Immature natural killer cell (primary cell): ENCODE measurements at regions not wholly inside any gene's neighbourhood (a gene's known extent, or its start where the extent isn't known, plus 50 kb on each side); places are given as distances from the start of the nearest gene placed in this dataset.
"Not testable (repeated sequence)": the region's sequence is repeated elsewhere in the genome, so short reads cannot be mapped to it uniquely, and the experiment has no call there.

Experiments used
- DNase-seq, 3 donors: peaks; one replicate each; pipeline ENCODE4 v3.0.0; 2022; ENCODE audit warnings: mixed read lengths in 1 of 3
- H3K27ac Mint-ChIP-seq, 6 donors: one replicate each; pipeline ENCODE4 v1.8.0; 2020; ENCODE audit warnings: mixed read lengths in 6 of 6, mild to moderate bottlenecking in 5 of 6, inconsistent platforms in 4 of 6, moderate library complexity in 3 of 6
- H3K27me3 Mint-ChIP-seq, 3 donors: one replicate each; pipeline ENCODE4 v1.8.0; 2020 to 2021; ENCODE audit warnings: low read depth in 3 of 3, mild to moderate bottlenecking in 3 of 3, mixed read lengths in 3 of 3, moderate library complexity in 3 of 3, inconsistent platforms in 1 of 3
- H3K36me3 Mint-ChIP-seq, 3 donors: one replicate each; pipeline ENCODE4 v1.8.0; 2020; ENCODE audit warnings: mixed read lengths in 3 of 3, inconsistent platforms in 2 of 3, mild to moderate bottlenecking in 2 of 3
- H3K4me1 Mint-ChIP-seq, 2 donors: one replicate each; pipeline ENCODE4 v1.8.0; 2020; ENCODE audit warnings: inconsistent platforms in 2 of 2, mild to moderate bottlenecking in 2 of 2, mixed read lengths in 2 of 2, moderate library complexity in 1 of 2
- H3K4me3 Mint-ChIP-seq, 5 donors: one replicate each; pipeline ENCODE4 v1.8.0; 2020; ENCODE audit warnings: mild to moderate bottlenecking in 5 of 5, mixed read lengths in 5 of 5, inconsistent platforms in 3 of 5, moderate library complexity in 3 of 5
- H3K9me3 Mint-ChIP-seq, 6 donors: one replicate each; pipeline ENCODE4 v1.8.0; 2020; ENCODE audit warnings: mild to moderate bottlenecking in 6 of 6, mixed read lengths in 6 of 6, inconsistent platforms in 4 of 6, moderate library complexity in 3 of 6

- Mint-ChIP-seq H3K4me1 (no peaks in the 10 kb centered on the region), H3K27ac (no peak overlapping the region), H3K27me3 (no peaks in the 10 kb centered on the region), H3K4me3 (no peak overlapping the region), H3K9me3 (peaks cover 3 to 31% (median 6%) of the 10 kb centered on the region in 6 donors), H3K36me3 (no peaks in the 10 kb centered on the region)
- no peak for DNase-seq
Observed at GRCh38 chr14:80304125-80304766, 92.9 kb upstream of the DIO2 start.

GRCh38 chr14:80300351-80300750 lies 89.0 kb upstream of the DIO2 start:
- no peaks in the 10 kb centered on the region for H3K27me3 Mint-ChIP-seq
- H3K27ac Mint-ChIP-seq: no peak overlapping the region
- no peaks in the 10 kb centered on the region for H3K36me3 Mint-ChIP-seq
- DNase-seq: no peak
- H3K4me3 Mint-ChIP-seq: no peak overlapping the region
- no peaks in the 10 kb centered on the region for H3K4me1 Mint-ChIP-seq
- H3K9me3 Mint-ChIP-seq: peaks cover 7 to 36% (median 14%) of the 10 kb centered on the region in 6 donors

- Mint-ChIP-seq H3K4me1 (no peaks in the 10 kb centered on the region), H3K36me3 (no peaks in the 10 kb centered on the region), H3K27me3 (no peaks in the 10 kb centered on the region), H3K9me3 (peaks cover 7 to 44% (median 20%) of the 10 kb centered on the region in 6 donors), H3K27ac (no peak overlapping the region), H3K4me3 (no peak overlapping the region)
- DNase-seq: no peak
Observed at GRCh38 chr14:80298491-80299017, 87.2 kb upstream of the DIO2 start.

GRCh38 chr14:80291101-80291500 lies 79.8 kb upstream of the DIO2 start:
- DNase-seq: no peak
- no peak overlapping the region for H3K4me3 Mint-ChIP-seq
- no peak overlapping the region for H3K27ac Mint-ChIP-seq
- no peaks in the 10 kb centered on the region for H3K36me3 Mint-ChIP-seq
- H3K4me1 Mint-ChIP-seq: no peaks in the 10 kb centered on the region
- no peaks in the 10 kb centered on the region for H3K27me3 Mint-ChIP-seq
- H3K9me3 Mint-ChIP-seq: peaks cover 2 to 43% (median 13%) of the 10 kb centered on the region in 6 donors

- not testable (repeated sequence) for H3K27me3 Mint-ChIP-seq, H3K4me3 Mint-ChIP-seq, H3K27ac Mint-ChIP-seq
Observed at GRCh38 chr14:80286744-80287143, 75.4 kb upstream of the DIO2 start.

GRCh38 chr14:80278293-80279023 lies 67.2 kb upstream of the DIO2 start:
- H3K4me1 Mint-ChIP-seq: no peaks in the 10 kb centered on the region
- H3K9me3 Mint-ChIP-seq: peaks cover 6 to 22% (median 10%) of the 10 kb centered on the region in 6 donors
- H3K36me3 Mint-ChIP-seq: no peaks in the 10 kb centered on the region
- H3K27ac Mint-ChIP-seq: no peak overlapping the region
- no peak for DNase-seq
- no peak overlapping the region for H3K4me3 Mint-ChIP-seq
- peaks cover 0 to 2% (median 0%) of the 10 kb centered on the region in 3 donors for H3K27me3 Mint-ChIP-seq

More at GRCh38 chr14:80286744-80287143, 75.4 kb upstream of the DIO2 start:
- DNase-seq, H3K4me1 Mint-ChIP-seq, H3K36me3 Mint-ChIP-seq: not testable (repeated sequence)
- peaks cover 7 to 29% (median 13%) of the 10 kb centered on the region in 6 donors for H3K9me3 Mint-ChIP-seq

- no peaks in the 10 kb centered on the region for H3K4me1 Mint-ChIP-seq
- no peak overlapping the region for H3K27ac Mint-ChIP-seq
Observed at GRCh38 chr14:80275208-80275850, 64.0 kb upstream of the DIO2 start.

GRCh38 chr14:80274310-80274709 lies 63.0 kb upstream of the DIO2 start:
- H3K4me3 Mint-ChIP-seq, DNase-seq: not testable (repeated sequence)

More at GRCh38 chr14:80275208-80275850, 64.0 kb upstream of the DIO2 start:
- no peak overlapping the region for H3K4me3 Mint-ChIP-seq
- DNase-seq: no peak
- H3K9me3 Mint-ChIP-seq: peaks cover 4 to 30% (median 10%) of the 10 kb centered on the region in 6 donors
- no peaks in the 10 kb centered on the region for H3K27me3 Mint-ChIP-seq
- H3K36me3 Mint-ChIP-seq: peaks cover 0 to 4% (median 4%) of the 10 kb centered on the region in 3 donors

GRCh38 chr14:80271389-80271788 lies 60.1 kb upstream of the DIO2 start:
- DNase-seq: no peak
- H3K4me1 Mint-ChIP-seq: no peaks in the 10 kb centered on the region
- no peaks in the 10 kb centered on the region for H3K27me3 Mint-ChIP-seq
- no peak overlapping the region for H3K4me3 Mint-ChIP-seq
- H3K27ac Mint-ChIP-seq: no peak overlapping the region
- H3K36me3 Mint-ChIP-seq: peaks cover 0 to 4% (median 4%) of the 10 kb centered on the region in 3 donors
- peaks cover 2 to 21% (median 7%) of the 10 kb centered on the region in 6 donors for H3K9me3 Mint-ChIP-seq

More at GRCh38 chr14:80274310-80274709, 63.0 kb upstream of the DIO2 start:
- H3K27me3 Mint-ChIP-seq, H3K27ac Mint-ChIP-seq, H3K36me3 Mint-ChIP-seq, H3K4me1 Mint-ChIP-seq: not testable (repeated sequence)
- peaks cover 4 to 30% (median 9%) of the 10 kb centered on the region in 6 donors for H3K9me3 Mint-ChIP-seq

DNA sequence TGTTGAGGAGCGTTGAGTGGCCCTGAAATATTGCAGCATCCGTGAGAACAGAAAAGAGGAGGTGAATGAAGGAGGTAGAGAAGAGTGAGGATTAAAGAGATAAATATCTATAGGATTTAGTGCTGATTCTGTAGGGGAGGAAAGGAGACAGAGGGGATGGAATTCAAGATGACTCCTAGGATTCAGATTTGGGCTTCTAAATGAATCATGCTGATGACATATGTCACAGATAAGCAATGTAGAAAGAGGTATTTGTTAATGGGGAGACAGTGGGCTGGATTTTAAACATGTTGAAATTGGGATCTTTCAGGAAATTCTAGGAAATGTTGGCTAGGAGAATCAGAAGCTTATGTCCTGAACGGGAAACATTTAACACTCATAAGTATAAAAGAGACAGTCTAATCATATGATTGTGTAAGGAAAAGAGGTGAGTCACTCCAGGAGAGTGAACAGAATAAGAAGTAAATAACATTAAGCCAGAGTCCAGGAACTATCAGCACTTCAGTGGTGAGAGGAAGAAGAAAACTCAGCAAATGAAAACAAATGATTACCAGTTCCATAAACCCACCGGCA lies 58.1 kb upstream of the DIO2 start:
- Mint-ChIP-seq H3K4me3 (no peak overlapping the region), H3K4me1 (no peaks in the 10 kb centered on the region), H3K27ac (no peak overlapping the region), H3K27me3 (no peaks in the 10 kb centered on the region), H3K9me3 (peaks cover 2 to 15% (median 5%) of the 10 kb centered on the region in 6 donors), H3K36me3 (peaks cover 0 to 4% (median 4%) of the 10 kb centered on the region in 3 donors)
- no peak for DNase-seq

GRCh38 chr14:80266930-80267329 lies 55.6 kb upstream of the DIO2 start:
- DNase-seq: no peak
- no peak overlapping the region for H3K4me3 Mint-ChIP-seq
- H3K4me1 Mint-ChIP-seq: no peaks in the 10 kb centered on the region
- H3K9me3 Mint-ChIP-seq: peaks cover 2 to 22% (median 8%) of the 10 kb centered on the region in 6 donors
- H3K36me3 Mint-ChIP-seq: no peaks in the 10 kb centered on the region
- no peak overlapping the region for H3K27ac Mint-ChIP-seq
- no peaks in the 10 kb centered on the region for H3K27me3 Mint-ChIP-seq

DNA sequence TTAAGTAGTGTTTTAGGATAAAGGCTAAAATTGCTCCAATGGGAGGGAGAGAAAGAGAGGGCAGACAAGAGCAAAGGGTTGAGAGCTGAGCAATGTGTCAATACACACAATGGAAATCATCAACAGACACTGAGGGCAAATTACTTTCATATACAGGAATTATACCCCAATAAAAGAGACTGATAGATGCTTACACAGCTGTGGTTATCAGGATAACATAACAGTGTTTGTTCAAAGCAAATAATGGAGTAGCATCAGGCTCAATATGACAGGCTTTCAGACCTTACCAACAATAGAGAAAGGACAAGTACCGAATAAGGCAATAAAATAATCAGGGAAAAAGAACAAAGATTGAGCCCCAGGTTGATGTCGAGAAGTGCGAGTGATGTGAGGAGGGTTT lies 53.4 kb upstream of the DIO2 start:
- Mint-ChIP-seq H3K9me3 (peaks cover 3 to 20% (median 11%) of the 10 kb centered on the region in 6 donors), H3K27me3 (no peaks in the 10 kb centered on the region), H3K4me1 (no peaks in the 10 kb centered on the region), H3K27ac (no peak overlapping the region), H3K4me3 (no peak overlapping the region), H3K36me3 (no peaks in the 10 kb centered on the region)
- no peak for DNase-seq
